ENCODE measurements at regions not wholly inside any gene's neighbourhood (a gene's known extent, or its start where the extent isn't known, plus 50 kb on each side); places are given as distances from the start of the nearest gene placed in this dataset.

- TF ChIP-seq POLR2AphosphoS5 (IDR thresholded peaks at IDR 0.05; ENCODE audit: low read depth, low read length) (no peak), POLR2A (IDR thresholded peaks at IDR 0.05; ENCODE audit: low read depth, low read length) (no peak), TAF1 (IDR thresholded peaks at IDR 0.05; ENCODE audit: borderline replicate concordance, low read depth, low read length) (no peak)
Observed at GRCh38 chr2:138123741-138124140, 159.5 kb downstream of the HNMT start.

Data from GM12892 (cell line).